WTC11 (cell line): ENCODE measurements at regions not wholly inside any gene's neighbourhood (a gene's known extent, or its start where the extent isn't known, plus 50 kb on each side); places are given as distances from the start of the nearest gene placed in this dataset.

Source experiments
- ATAC-seq: fragments of 200-7000 bp; cut with Tn5 transposase; 2 replicates; pipeline ENCODE4 v1.10.0; 2021; ENCODE audit warnings: mild to moderate bottlenecking, moderate library complexity
- CTCF ChIA-PET: fragments of 300-600 bp; sonication (Branson Sonifier 250); formaldehyde crosslinking; loops from one replicate; lab custom pipeline; 2021; ENCODE audit warnings: antibody characterized with exemption; lab: Charles Lee
- POLR2A ChIA-PET: fragments of 350-600 bp; sonication (Branson Sonifier 250); formaldehyde crosslinking; loops from one replicate; lab custom pipeline; 2021; ENCODE audit warnings: antibody characterized with exemption; lab: Charles Lee
- DNase-seq: peaks from one replicate; pipeline ENCODE4 v3.0.0; 2021; ENCODE audit warnings: low spot score
- H3K27ac Mint-ChIP-seq: 2 replicates; pipeline ENCODE4 v1.8.0; 2021; ENCODE audit warnings: mixed read lengths
- H3K27me3 Mint-ChIP-seq: 2 replicates; pipeline ENCODE4 v1.8.0; 2021; ENCODE audit warnings: low read depth, mild to moderate bottlenecking, moderate library complexity, mixed read lengths
- H3K36me3 Mint-ChIP-seq: 2 replicates; pipeline ENCODE4 v1.8.0; 2021; ENCODE audit warnings: mixed read lengths
- H3K4me1 Mint-ChIP-seq: 2 replicates; pipeline ENCODE4 v1.8.0; 2022; ENCODE audit warnings: mixed read lengths
- H3K4me3 Mint-ChIP-seq: 2 replicates; pipeline ENCODE4 v1.8.0; 2021; ENCODE audit warnings: mild to moderate bottlenecking, moderate library complexity, mixed read lengths
- H3K9me3 Mint-ChIP-seq: 2 replicates; pipeline ENCODE4 v1.8.0; 2021; ENCODE audit warnings: mixed read lengths
- ARID4B ChIP-seq: sonication (generic); formaldehyde crosslinking; IDR thresholded peaks from 2 replicates; pipeline ENCODE4 v1.8.0; 2023; ENCODE audit warnings: missing genetic modification reagents, mild to moderate bottlenecking, borderline replicate concordance
- ATF3 ChIP-seq: sonication (generic); formaldehyde crosslinking; conservative IDR thresholded peaks from 2 replicates; pipeline ENCODE4 v1.8.1; 2022; ENCODE audit warnings: mild to moderate bottlenecking, missing genetic modification reagents
- ATF6 ChIP-seq: sonication (generic); formaldehyde crosslinking; IDR thresholded peaks from 2 replicates; pipeline ENCODE4 v1.8.1; 2023; ENCODE audit warnings: mild to moderate bottlenecking, missing genetic modification reagents
- MAX ChIP-seq: sonication (generic); formaldehyde crosslinking; IDR thresholded peaks from 2 replicates; pipeline ENCODE4 v1.8.0; 2022; ENCODE audit warnings: mild to moderate bottlenecking, missing genetic modification reagents
- SMAD4 ChIP-seq: sonication (generic); formaldehyde crosslinking; IDR thresholded peaks from 2 replicates; pipeline ENCODE4 v1.8.0; 2022; ENCODE audit warnings: mild to moderate bottlenecking, missing genetic modification reagents
- SOX15 ChIP-seq: fragments of 250-450 bp; sonication (Bioruptor Pico); IDR thresholded peaks from 2 replicates; pipeline ENCODE4 v1.9.0; 2021; ENCODE audit warnings: mild to moderate bottlenecking
- TP53 ChIP-seq: sonication (generic); formaldehyde crosslinking; IDR thresholded peaks from 2 replicates; pipeline ENCODE4 v1.8.1; 2023; ENCODE audit warnings: mild to moderate bottlenecking, missing genetic modification reagents
- ZBTB43 ChIP-seq: sonication (generic); formaldehyde crosslinking; IDR thresholded peaks from 2 replicates; pipeline ENCODE4 v1.8.1; 2023; ENCODE audit warnings: mild to moderate bottlenecking, missing genetic modification reagents
- ZMAT4 ChIP-seq: fragments of 250-450 bp; sonication (Bioruptor Pico); IDR thresholded peaks from 2 replicates; pipeline ENCODE4 v1.9.0; 2021; ENCODE audit warnings: mild to moderate bottlenecking

- Mint-ChIP-seq H3K36me3 (no peaks in the 10 kb centered on the region), H3K4me1 (0 out of 2 replicates have a peak, but pooled peaks cover 3% of the 10 kb centered on the region), H3K9me3 (no peaks in the 10 kb centered on the region), H3K4me3 (no peak overlapping the region), H3K27ac (no peak overlapping the region), H3K27me3 (no peaks in the 10 kb centered on the region)
- no peak for TF ChIP-seq TP53
- no peak for TF ChIP-seq ATF3 (CRISPR knock-in tag)
- POLR2A ChIA-PET = no interaction called here
- DNase-seq (no peak), ATAC-seq (no peak)
- CTCF ChIA-PET = no interaction called here
These were observed 1070.9 kb downstream of the STIM2 start for GRCh38 chr4:27931584-27931983.

- CTCF ChIA-PET = no interaction called here
- no peak overlapping the region for H3K27ac Mint-ChIP-seq
These were observed 1074.2 kb downstream of the STIM2 start for GRCh38 chr4:27934871-27935270.

More at GRCh38 chr4:27934871-27935270, 1074.2 kb downstream of the STIM2 start:
- no peak for ATAC-seq
- POLR2A ChIA-PET = no interaction called here
- Mint-ChIP-seq H3K9me3 (no peaks in the 10 kb centered on the region), H3K36me3 (no peaks in the 10 kb centered on the region)
- no peak for TF ChIP-seq ZBTB43 (CRISPR knock-in tag)
- TF ChIP-seq ARID4B = no peak
- TF ChIP-seq SMAD4 (CRISPR knock-in tag) = no peak
- no peak for TF ChIP-seq SOX15 (CRISPR knock-in tag)
- no peak for TF ChIP-seq ZMAT4 (CRISPR knock-in tag)
- TF ChIP-seq ATF6 = no peak
- no peak for TF ChIP-seq MAX (CRISPR knock-in tag)
- TF ChIP-seq, all 79 proteins: peak for 0
- no peak for DNase-seq
- Mint-ChIP-seq H3K4me3 (no peak overlapping the region), H3K4me1 (0 out of 2 replicates have a peak, but pooled peaks cover 3% of the 10 kb centered on the region), H3K27me3 (no peaks in the 10 kb centered on the region)
